HepG2 (cell line): ENCODE measurements at regions not wholly inside any gene's neighbourhood (a gene's known extent, or its start where the extent isn't known, plus 50 kb on each side); places are given as distances from the start of the nearest gene placed in this dataset.

Source experiments
- ATAC-seq: fragments of 200-7000 bp; cut with Tn5 transposase; 3 replicates; pipeline ENCODE4 v1.9.1; 2020; ENCODE audit warnings: mild to moderate bottlenecking, moderate library complexity
- BruUV-seq: library from RNA; stranded (reverse); fragments of 400-500 nt; replicated peaks from 2 replicates; lab custom pipeline; 2021; lab: Mats Ljungman, UMichigan
- CTCF ChIA-PET: fragments of 300-600 bp; formaldehyde crosslinking; extraction: SDS; loops from one replicate; lab custom pipeline; 2021; ENCODE audit warnings: low total read pairs, inconsistent platforms, low intra/inter-chr PET ratio; lab: Yijun Ruan, JAX
- POLR2A ChIA-PET: fragments of 350-600 bp; sonication (Branson Sonifier 250); formaldehyde crosslinking; loops from one replicate; lab custom pipeline; 2020; ENCODE audit warnings: antibody characterized with exemption, inconsistent platforms; lab: Yijun Ruan, JAX
- DNase-seq: peaks from one replicate; pipeline ENCODE4 v3.0.0-alpha.2; 2015; ENCODE audit warnings: low spot score
- FAIRE-seq: peaks from 3 replicates; lab custom pipeline; 2011; peaks lifted over from hg19 to GRCh38; lab: Jason Lieb, UNC
- H2AFZ ChIP-seq: one replicate; pipeline ENCODE4 v1.6.1; 2011; ENCODE audit warnings: low read length, inconsistent platforms
- H3K27ac ChIP-seq: fragments of 300-600 bp; 3 replicates; pipeline ENCODE4 v1.8.0; 2011; ENCODE audit warnings: mixed run types, mild to moderate bottlenecking, mixed read lengths, low read length, inconsistent platforms; ENCODE audit not compliant: insufficient read depth; ENCODE audit errors: extremely low read length
- H3K27me3 ChIP-seq, 2 experiments: fragments of 200-600 bp in 1 of 2; 2 replicates in 1 of 2; 3 replicates in 1 of 2; pipeline versions ENCODE4 v1.6.0 to v1.8.0; 2011; ENCODE audit warnings: low read length in 2 of 2, mild to moderate bottlenecking in 2 of 2, moderate library complexity in 2 of 2, inconsistent platforms in 1 of 2; ENCODE audit not compliant: insufficient read depth in 2 of 2, control insufficient read depth in 1 of 2
- H3K36me3 ChIP-seq, 2 experiments: fragments of 200-600 bp in 1 of 2; replicated peaks in 1 of 2; 2 replicates in 1 of 2; 3 replicates in 1 of 2; pipeline versions ENCODE4 v1.5.1 to v1.8.0; 2011; ENCODE audit warnings: low read length in 2 of 2, inconsistent platforms in 1 of 2; ENCODE audit not compliant: insufficient read depth in 2 of 2, control insufficient read depth in 1 of 2
- H3K4me1 ChIP-seq: 2 replicates; pipeline ENCODE4 v1.5.1; 2012; ENCODE audit warnings: low read length, inconsistent platforms; ENCODE audit not compliant: insufficient read depth
- H3K4me2 ChIP-seq: 2 replicates; pipeline ENCODE4 v1.6.0; 2011; ENCODE audit warnings: low read depth, low read length, inconsistent platforms
- H3K4me3 ChIP-seq, 3 experiments: fragments of 200-600 bp in 1 of 3; sonication (generic), shearing (Covaris generic) in 1 of 3; replicated peaks in 1 of 3; 2 replicates each; pipeline ENCODE4 v1.5.1; 2011 to 2016; ENCODE audit warnings: low read length in 3 of 3, inconsistent platforms in 2 of 3, low read depth in 2 of 3, mild to moderate bottlenecking in 2 of 3, control low read depth in 1 of 3, mixed read lengths in 1 of 3; ENCODE audit not compliant: insufficient read depth in 1 of 3
- H3K79me2 ChIP-seq: one replicate; pipeline ENCODE4 v1.6.1; 2011; ENCODE audit warnings: low read length, inconsistent platforms; ENCODE audit not compliant: insufficient read depth
- H3K9ac ChIP-seq: 2 replicates; pipeline ENCODE4 v1.6.0; 2011; ENCODE audit warnings: mild to moderate bottlenecking, low read depth, low read length, inconsistent platforms; ENCODE audit not compliant: insufficient read depth
- H3K9me3 ChIP-seq: 2 replicates; pipeline ENCODE4 v1.5.1; 2012; ENCODE audit warnings: mild to moderate bottlenecking, low read length
- H4K20me1 ChIP-seq: 2 replicates; pipeline ENCODE4 v1.6.0; 2011; ENCODE audit warnings: inconsistent platforms, mild to moderate bottlenecking, low read length, moderate library complexity; ENCODE audit not compliant: insufficient read depth
- ARNT2 ChIP-seq: sonication (generic); formaldehyde crosslinking; IDR thresholded peaks from 2 replicates; pipeline ENCODE4 v1.8.0; 2022; ENCODE audit warnings: mild to moderate bottlenecking, low read depth, missing genetic modification reagents, moderate library complexity
- GATA4 ChIP-seq: sonication (generic); IDR thresholded peaks from 2 replicates; pipeline ENCODE4 v1.6.1; 2016; ENCODE audit warnings: antibody characterized with exemption, low read depth, borderline replicate concordance
- HCFC1 ChIP-seq: fragments of 150-350 bp; IDR thresholded peaks from 2 replicates; pipeline ENCODE4 v1.6.1; 2014; ENCODE audit warnings: low read depth, low read length
- KAT2B ChIP-seq: fragments of 150-350 bp; IDR thresholded peaks from 2 replicates; pipeline ENCODE4 v1.6.1; 2014; ENCODE audit warnings: low read depth, low read length, borderline replicate concordance
- KAT8 ChIP-seq: IDR thresholded peaks from 2 replicates; pipeline ENCODE4 v1.6.1; 2016; ENCODE audit warnings: missing genetic modification reagents, missing compliant biosample characterization
- TAF1 ChIP-seq: sonication (generic); formaldehyde crosslinking; IDR thresholded peaks from 2 replicates; pipeline ENCODE4 v1.4.0; 2020; ENCODE audit warnings: missing genetic modification reagents
- TCF12 ChIP-seq, 2 experiments: fragments of 450-650 bp in 1 of 2; sonication (generic) in 1 of 2; formaldehyde crosslinking in 1 of 2; IDR thresholded peaks; 2 replicates each; pipeline versions ENCODE4 v1.6.1 to v1.8.0; 2017 to 2022; ENCODE audit warnings: antibody characterized with exemption in 1 of 2, mild to moderate bottlenecking in 1 of 2, missing genetic modification reagents in 1 of 2, moderate library complexity in 1 of 2
- TCF7 ChIP-seq: sonication (generic); IDR thresholded peaks from 2 replicates; pipeline ENCODE4 v1.6.1; 2016; ENCODE audit warnings: antibody characterized with exemption, low read depth
- TCF7L2 ChIP-seq: IDR thresholded peaks from 2 replicates; pipeline ENCODE4 v1.6.1; 2011; ENCODE audit warnings: mild to moderate bottlenecking, low read depth, low read length, moderate library complexity
- TEAD3 ChIP-seq: optimal IDR thresholded peaks from 2 replicates; pipeline ENCODE3; 2016; ENCODE audit warnings: borderline replicate concordance
- ZFP62 ChIP-seq: sonication (generic); formaldehyde crosslinking; IDR thresholded peaks from 2 replicates; pipeline ENCODE4 v1.4.0; 2020; ENCODE audit warnings: missing genetic modification reagents
- ZNF230 ChIP-seq: sonication (generic); formaldehyde crosslinking; IDR thresholded peaks from 2 replicates; pipeline ENCODE4 v1.4.0; 2020; ENCODE audit warnings: mild to moderate bottlenecking, missing genetic modification reagents
- ZNF335 ChIP-seq: sonication (generic); formaldehyde crosslinking; IDR thresholded peaks from 2 replicates; pipeline ENCODE4 v1.4.0; 2020; ENCODE audit warnings: missing genetic modification reagents
- ZNF670 ChIP-seq: sonication (generic); formaldehyde crosslinking; IDR thresholded peaks from 2 replicates; pipeline ENCODE4 v1.8.0; 2022; ENCODE audit warnings: mild to moderate bottlenecking, missing genetic modification reagents, borderline replicate concordance
- ZNF713 ChIP-seq: sonication (generic); formaldehyde crosslinking; IDR thresholded peaks from 2 replicates; pipeline ENCODE4 v1.4.0; 2020; ENCODE audit warnings: mild to moderate bottlenecking, missing genetic modification reagents
- WGBS: methylation state at CpG from one replicate; pipeline ENCODE4 v1.1.6; 2017; ENCODE audit warnings: low lambda C conversion rate; 5-methylcytosine and 5-hydroxymethylcytosine counted together
- in situ Hi-C: cut with HindIII; loops from 2 replicates; pipeline ENCODE4 v1.10.0; 2017; ENCODE audit warnings: low pct_unique_long_range_greater_than_20kb; ENCODE audit not compliant: extremely low pct_ligation_motif_present
- intact Hi-C: fragments of 100-400 bp; cut with micrococcal nuclease; formaldehyde crosslinking; loops from one replicate; pipeline ENCODE4 v1.10.0; 2022; ENCODE audit not compliant: unreplicated experiment
- TF ChIP-seq, protein P1 (sequence below): sonication (generic); formaldehyde crosslinking; IDR thresholded peaks from 2 replicates; pipeline ENCODE4 v1.8.1; 2023; ENCODE audit warnings: mild to moderate bottlenecking, missing genetic modification reagents
- TF ChIP-seq, protein P2 (sequence below): sonication (generic); formaldehyde crosslinking; IDR thresholded peaks from 2 replicates; pipeline ENCODE4 v1.8.0; 2023; ENCODE audit warnings: mild to moderate bottlenecking, missing genetic modification reagents

DNA sequence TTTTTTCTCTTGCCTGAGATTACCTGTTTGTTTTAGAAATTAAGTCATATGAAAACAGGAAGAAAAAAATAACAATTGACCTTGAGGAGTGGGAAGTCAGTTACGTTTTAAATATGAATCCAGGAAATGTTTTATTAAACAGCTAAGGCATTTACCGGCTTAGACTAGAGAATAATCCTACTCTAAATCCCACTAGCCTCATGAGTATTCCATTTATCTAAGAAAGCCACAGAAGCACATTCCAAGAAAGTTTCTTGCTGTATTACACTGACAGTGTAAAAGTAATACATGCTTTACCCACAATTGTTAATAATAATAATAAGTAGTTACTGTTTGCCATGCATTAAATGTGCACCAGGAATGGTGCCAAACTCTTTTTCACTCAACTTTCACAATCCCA lies 90.9 kb downstream of the BMP4 start:
- Histone ChIP-seq H4K20me1 (no peaks in the 10 kb centered on the region), H3K36me3 (no peaks in the 10 kb centered on the region), H3K9ac (no peak overlapping the region), H3K9me3 (no peaks in the 10 kb centered on the region), H2AFZ (no peak overlapping the region), H3K27me3 (no peaks in the 10 kb centered on the region), H3K27ac (no peak overlapping the region), H3K4me1 (peaks cover 8% of the 10 kb centered on the region; the same call in 1 of the 2 replicates), H3K4me3 (no peak overlapping the region), H3K4me2 (no peak overlapping the region), H3K79me2 (no peaks in the 10 kb centered on the region)
- ChIA-PET POLR2A (no interaction called here), CTCF (no interaction called here)
- ATAC-seq: no peak
- intact Hi-C loops (no loop called here), in situ Hi-C loops (no loop called here)
- TF ChIP-seq, protein P1, sequence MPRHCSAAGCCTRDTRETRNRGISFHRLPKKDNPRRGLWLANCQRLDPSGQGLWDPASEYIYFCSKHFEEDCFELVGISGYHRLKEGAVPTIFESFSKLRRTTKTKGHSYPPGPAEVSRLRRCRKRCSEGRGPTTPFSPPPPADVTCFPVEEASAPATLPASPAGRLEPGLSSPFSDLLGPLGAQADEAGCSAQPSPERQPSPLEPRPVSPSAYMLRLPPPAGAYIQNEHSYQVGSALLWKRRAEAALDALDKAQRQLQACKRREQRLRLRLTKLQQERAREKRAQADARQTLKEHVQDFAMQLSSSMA: no peak
- TF ChIP-seq GATA4: no peak
- no peak for TF ChIP-seq ZNF713
- no peak for TF ChIP-seq TEAD3
- TF ChIP-seq ZNF230 (CRISPR knock-in tag): no peak
- TF ChIP-seq, protein P2, sequence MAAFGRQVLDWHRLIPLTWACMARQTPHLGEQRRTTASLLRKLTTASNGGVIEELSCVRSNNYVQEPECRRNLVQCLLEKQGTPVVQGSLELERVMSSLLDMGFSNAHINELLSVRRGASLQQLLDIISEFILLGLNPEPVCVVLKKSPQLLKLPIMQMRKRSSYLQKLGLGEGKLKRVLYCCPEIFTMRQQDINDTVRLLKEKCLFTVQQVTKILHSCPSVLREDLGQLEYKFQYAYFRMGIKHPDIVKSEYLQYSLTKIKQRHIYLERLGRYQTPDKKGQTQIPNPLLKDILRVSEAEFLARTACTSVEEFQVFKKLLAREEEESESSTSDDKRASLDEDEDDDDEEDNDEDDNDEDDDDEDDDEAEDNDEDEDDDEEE (CRISPR knock-in tag): no peak
- no peak for TF ChIP-seq TCF12 (IDR thresholded peaks at IDR 0.05)
- TF ChIP-seq TCF12 (CRISPR knock-in tag; IDR thresholded peaks at IDR 0.05): no peak
- no peak for TF ChIP-seq KAT8 (CRISPR knock-in tag)
- TF ChIP-seq ZFP62 (CRISPR knock-in tag): no peak
- no peak for TF ChIP-seq ARNT2
- TF ChIP-seq ZNF670 (CRISPR knock-in tag): no peak
- no peak for TF ChIP-seq HCFC1
- no peak for TF ChIP-seq TAF1 (CRISPR knock-in tag)
- no peak for TF ChIP-seq KAT2B
- TF ChIP-seq TCF7: no peak
- TF ChIP-seq ZNF335: no peak
- no peak for TF ChIP-seq TCF7L2
- DNase-seq: no peak
- WGBS: 93% methylated on average over 2 of the region's 2 CpGs
- BruUV-seq: no TSS peak
- no peak for FAIRE-seq
